OCI-LY1 (cell line): ENCODE measurements at regions not wholly inside any gene's neighbourhood (a gene's known extent, or its start where the extent isn't known, plus 50 kb on each side); places are given as distances from the start of the nearest gene placed in this dataset.

ENCODE experiments used
- H2AFZ ChIP-seq: fragments of 200-600 bp; sonication (generic), shearing (Covaris generic); 2 replicates; pipeline ENCODE4 v1.6.0; 2014; ENCODE audit warnings: antibody characterized with exemption, mild to moderate bottlenecking, low read length
- H3F3A ChIP-seq: fragments of 200-600 bp; sonication (generic), shearing (Covaris generic); 2 replicates; pipeline ENCODE4 v1.6.0; 2014; ENCODE audit warnings: mild to moderate bottlenecking, antibody characterized with exemption, low read length, moderate library complexity; ENCODE audit not compliant: insufficient read depth
- H3K27ac ChIP-seq: fragments of 200-600 bp; sonication (generic); 2 replicates; pipeline ENCODE4 v1.5.1; 2014; ENCODE audit warnings: low read length, mixed run types, mild to moderate bottlenecking, low read depth; ENCODE audit not compliant: poor library complexity, severe bottlenecking
- H3K27me3 ChIP-seq: fragments of 200-600 bp; sonication (generic); 2 replicates; pipeline ENCODE4 v1.6.0; 2014; ENCODE audit warnings: antibody characterized with exemption, mild to moderate bottlenecking, low read length, moderate library complexity; ENCODE audit not compliant: insufficient read depth
- H3K36me3 ChIP-seq: fragments of 200-600 bp; sonication (generic); 2 replicates; pipeline ENCODE4 v1.6.1; 2014; ENCODE audit warnings: mild to moderate bottlenecking, antibody characterized with exemption, low read length, moderate library complexity, mixed read lengths; ENCODE audit not compliant: insufficient read depth
- H3K4me1 ChIP-seq: fragments of 200-600 bp; sonication (generic); 2 replicates; pipeline ENCODE4 v1.5.1; 2014; ENCODE audit warnings: mild to moderate bottlenecking, low read length, moderate library complexity; ENCODE audit not compliant: insufficient read depth, severe bottlenecking
- H3K4me2 ChIP-seq: fragments of 200-600 bp; sonication (generic), shearing (Covaris generic); 2 replicates; pipeline ENCODE4 v1.6.1; 2014; ENCODE audit warnings: low read length
- H3K4me3 ChIP-seq: fragments of 200-600 bp; sonication (generic); 2 replicates; pipeline ENCODE4 v1.5.1; 2014; ENCODE audit warnings: low read length, low read depth, mild to moderate bottlenecking, mixed read lengths; ENCODE audit not compliant: poor library complexity, severe bottlenecking
- H3K79me2 ChIP-seq: fragments of 200-600 bp; shearing (Covaris generic); 2 replicates; pipeline ENCODE4 v1.6.1; 2016; ENCODE audit warnings: mixed run types, low read length, mixed read lengths; ENCODE audit not compliant: insufficient read depth
- H3K9ac ChIP-seq: fragments of 200-600 bp; sonication (generic), shearing (Covaris generic); 2 replicates; pipeline ENCODE4 v1.6.1; 2014; ENCODE audit warnings: mild to moderate bottlenecking, low read length, mixed read lengths
- H3K9me2 ChIP-seq: fragments of 200-600 bp; sonication (generic), shearing (Covaris generic); 2 replicates; pipeline ENCODE4 v1.6.1; 2014; ENCODE audit warnings: low read depth, mild to moderate bottlenecking, low read length, mixed read lengths
- H3K9me3 ChIP-seq: fragments of 200-600 bp; shearing (Covaris generic); 2 replicates; pipeline ENCODE4 v1.6.1; 2014; ENCODE audit warnings: low read length, mixed read lengths
- H4K20me1 ChIP-seq: fragments of 200-600 bp; sonication (generic), shearing (Covaris generic); 2 replicates; pipeline ENCODE4 v1.6.0; 2016; ENCODE audit warnings: mild to moderate bottlenecking, low read length; ENCODE audit not compliant: insufficient read depth
- EZH2 ChIP-seq: fragments of 200-600 bp; sonication (generic), shearing (Covaris generic); IDR thresholded peaks from 2 replicates; pipeline ENCODE4 v1.8.0; 2017; ENCODE audit warnings: borderline replicate concordance, mixed run types, mild to moderate bottlenecking, antibody characterized with exemption, low read length, moderate library complexity, mixed read lengths
- TF ChIP-seq, protein P1 (sequence below): fragments of 200-600 bp; sonication (generic), shearing (Covaris generic); IDR thresholded peaks from 2 replicates; pipeline ENCODE4 v1.5.1; 2017; ENCODE audit warnings: mild to moderate bottlenecking, antibody characterized with exemption, low read length, moderate library complexity, mixed read lengths

DNA sequence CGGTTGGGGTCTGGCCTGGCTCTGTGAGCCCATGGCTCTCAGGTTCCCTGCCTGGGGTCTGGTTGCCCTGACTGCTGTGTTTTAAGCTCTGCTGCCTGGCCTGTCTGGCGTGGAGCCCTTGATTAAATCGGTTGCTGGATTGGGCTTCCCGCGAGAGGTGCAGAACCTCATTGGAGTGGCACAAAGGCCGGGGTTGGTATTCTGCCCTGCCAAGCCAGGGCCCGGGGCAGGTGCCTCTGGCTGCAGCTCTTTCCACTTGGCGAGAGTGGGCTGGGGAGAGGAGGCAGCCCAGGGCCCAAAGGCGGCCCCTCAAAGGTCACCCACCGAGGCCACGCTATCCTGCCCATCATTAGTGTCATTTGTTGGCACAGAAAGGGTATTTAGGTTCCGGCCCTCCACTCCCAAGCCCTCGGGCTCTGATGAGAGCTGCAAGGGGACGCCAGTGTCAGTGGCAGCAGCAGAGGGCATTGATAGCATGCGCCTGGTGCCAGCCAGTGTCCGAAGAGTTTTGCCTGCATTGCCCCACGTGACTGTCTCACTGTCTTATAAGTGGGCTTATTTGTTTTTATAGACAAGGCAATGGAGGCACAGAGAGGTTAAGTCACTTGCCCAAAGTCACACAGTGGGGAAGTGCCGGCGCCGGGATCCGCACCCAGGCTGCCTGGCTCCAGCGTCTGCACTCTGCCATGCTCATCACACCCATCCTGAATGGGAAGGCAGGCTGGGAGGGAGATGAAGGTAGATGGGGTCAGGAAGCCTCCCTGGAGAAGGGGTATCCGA is 68.0 kb upstream of the CIBAR2 start:
- Histone ChIP-seq H3K4me1 (no peaks in the 10 kb centered on the region), H3K4me2 (no peak overlapping the region), H3K27me3 (peaks cover 11% of the 10 kb centered on the region; the same call in 1 of the 2 replicates), H3K79me2 (no peaks in the 10 kb centered on the region), H4K20me1 (no peaks in the 10 kb centered on the region), H3K27ac (no peak overlapping the region), H2AFZ (no peak overlapping the region), H3K4me3 (no peak overlapping the region), H3K9me2 (no peaks in the 10 kb centered on the region), H3F3A (no peaks in the 10 kb centered on the region), H3K9ac (no peak overlapping the region), H3K9me3 (no peaks in the 10 kb centered on the region), H3K36me3 (no peaks in the 10 kb centered on the region)
- no peak for TF ChIP-seq EZH2
- TF ChIP-seq, protein P1, sequence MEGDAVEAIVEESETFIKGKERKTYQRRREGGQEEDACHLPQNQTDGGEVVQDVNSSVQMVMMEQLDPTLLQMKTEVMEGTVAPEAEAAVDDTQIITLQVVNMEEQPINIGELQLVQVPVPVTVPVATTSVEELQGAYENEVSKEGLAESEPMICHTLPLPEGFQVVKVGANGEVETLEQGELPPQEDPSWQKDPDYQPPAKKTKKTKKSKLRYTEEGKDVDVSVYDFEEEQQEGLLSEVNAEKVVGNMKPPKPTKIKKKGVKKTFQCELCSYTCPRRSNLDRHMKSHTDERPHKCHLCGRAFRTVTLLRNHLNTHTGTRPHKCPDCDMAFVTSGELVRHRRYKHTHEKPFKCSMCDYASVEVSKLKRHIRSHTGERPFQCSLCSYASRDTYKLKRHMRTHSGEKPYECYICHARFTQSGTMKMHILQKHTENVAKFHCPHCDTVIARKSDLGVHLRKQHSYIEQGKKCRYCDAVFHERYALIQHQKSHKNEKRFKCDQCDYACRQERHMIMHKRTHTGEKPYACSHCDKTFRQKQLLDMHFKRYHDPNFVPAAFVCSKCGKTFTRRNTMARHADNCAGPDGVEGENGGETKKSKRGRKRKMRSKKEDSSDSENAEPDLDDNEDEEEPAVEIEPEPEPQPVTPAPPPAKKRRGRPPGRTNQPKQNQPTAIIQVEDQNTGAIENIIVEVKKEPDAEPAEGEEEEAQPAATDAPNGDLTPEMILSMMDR = no peak

DNA sequence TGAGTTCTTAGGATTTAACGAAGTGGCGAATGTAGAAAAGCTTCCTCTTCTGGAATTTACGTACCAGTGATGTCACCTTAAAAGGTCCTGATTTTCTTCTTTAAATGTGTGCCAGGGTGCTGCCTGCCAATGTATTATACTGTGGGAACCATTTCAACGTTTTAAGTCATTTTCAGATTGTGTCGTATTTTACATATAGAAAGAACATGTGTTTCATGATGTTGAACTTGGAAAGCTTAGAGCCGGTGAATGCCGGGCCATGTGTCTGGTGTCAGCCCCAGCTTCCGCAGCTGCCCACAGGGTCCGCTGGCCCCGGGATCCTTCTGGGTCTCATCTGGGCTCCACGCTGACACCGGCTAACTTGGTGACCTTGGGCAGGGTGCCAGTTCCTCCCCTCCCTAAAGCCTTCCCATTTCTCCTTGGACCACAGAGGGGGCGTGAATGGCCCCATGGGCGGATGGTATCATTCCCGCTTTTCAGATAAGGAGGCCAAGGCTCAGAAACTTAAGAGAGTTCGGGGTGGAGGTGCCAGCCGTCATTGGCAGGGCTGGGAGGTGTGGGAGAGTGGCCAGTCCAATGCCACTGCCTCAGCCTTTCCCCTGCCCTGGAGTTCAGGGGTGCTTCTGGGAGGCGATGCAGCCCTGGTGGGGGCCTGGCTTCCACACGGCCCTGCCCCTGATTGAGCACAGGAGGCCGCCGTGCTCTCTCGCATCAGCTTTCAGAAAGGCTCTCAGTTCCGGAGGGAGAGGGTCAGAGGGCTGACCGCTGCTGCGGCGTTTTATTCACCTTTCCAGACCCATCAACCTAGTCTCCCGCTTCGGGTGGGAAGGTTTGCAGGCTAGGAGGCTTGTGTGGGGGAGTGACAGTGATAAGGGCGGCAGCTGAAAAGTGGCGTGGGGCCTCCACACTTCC is 68.8 kb upstream of the CIBAR2 start:
- Histone ChIP-seq H3F3A (no peaks in the 10 kb centered on the region), H3K27ac (no peak overlapping the region), H3K9me2 (no peaks in the 10 kb centered on the region), H3K9me3 (no peaks in the 10 kb centered on the region), H4K20me1 (no peaks in the 10 kb centered on the region), H3K4me1 (no peaks in the 10 kb centered on the region), H3K36me3 (no peaks in the 10 kb centered on the region), H3K27me3 (peaks cover 8% of the 10 kb centered on the region; the same call in 1 of the 2 replicates), H3K9ac (no peak overlapping the region), H3K79me2 (no peaks in the 10 kb centered on the region), H3K4me3 (no peak overlapping the region), H3K4me2 (no peak overlapping the region), H2AFZ (no peak overlapping the region)
- TF ChIP-seq EZH2 = no peak
- TF ChIP-seq, protein P1 = no peak

DNA sequence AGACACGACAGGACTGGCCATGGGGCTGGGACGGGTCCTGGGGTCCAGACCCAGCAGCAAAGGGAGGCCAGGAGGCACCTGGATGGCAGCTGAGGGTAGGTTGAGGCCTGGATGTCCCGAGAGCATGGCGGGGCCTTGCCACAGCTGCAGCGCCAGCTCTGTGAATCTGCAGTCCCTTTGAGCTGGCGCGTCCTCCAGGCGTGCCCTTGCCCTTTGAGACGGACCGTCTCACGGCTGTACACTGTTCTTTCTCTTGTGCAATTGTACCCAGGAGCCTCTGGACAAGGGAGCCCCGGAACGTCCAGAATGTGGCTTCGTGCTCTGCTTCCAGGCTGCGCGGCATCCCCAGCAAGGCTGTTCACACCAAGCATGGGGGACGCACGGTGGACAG is 69.5 kb upstream of the CIBAR2 start:
- H3K27ac ChIP-seq = no peak overlapping the region
- no peak overlapping the region for H3K4me2 ChIP-seq
- no peak overlapping the region for H3K4me3 ChIP-seq
- no peak overlapping the region for H3K9ac ChIP-seq
- H4K20me1 ChIP-seq = no peaks in the 10 kb centered on the region
- H3K9me3 ChIP-seq = no peaks in the 10 kb centered on the region
- H3K27me3 ChIP-seq = peaks cover 8% of the 10 kb centered on the region; the same call in 1 of the 2 replicates
- no peaks in the 10 kb centered on the region for H3F3A ChIP-seq
- H3K79me2 ChIP-seq = no peaks in the 10 kb centered on the region
- H3K9me2 ChIP-seq = no peaks in the 10 kb centered on the region
- TF ChIP-seq, protein P1 = no peak
- TF ChIP-seq EZH2 = no peak
- H2AFZ ChIP-seq = no peak overlapping the region
- H3K4me1 ChIP-seq = no peaks in the 10 kb centered on the region
- H3K36me3 ChIP-seq = no peaks in the 10 kb centered on the region
